ENCODE measurements at regions not wholly inside any gene's neighbourhood (a gene's known extent, or its start where the extent isn't known, plus 50 kb on each side); places are given as distances from the start of the nearest gene placed in this dataset.
"Not testable (repeated sequence)": the region's sequence is repeated elsewhere in the genome, so short reads cannot be mapped to it uniquely, and the experiment has no call there.

DNA sequence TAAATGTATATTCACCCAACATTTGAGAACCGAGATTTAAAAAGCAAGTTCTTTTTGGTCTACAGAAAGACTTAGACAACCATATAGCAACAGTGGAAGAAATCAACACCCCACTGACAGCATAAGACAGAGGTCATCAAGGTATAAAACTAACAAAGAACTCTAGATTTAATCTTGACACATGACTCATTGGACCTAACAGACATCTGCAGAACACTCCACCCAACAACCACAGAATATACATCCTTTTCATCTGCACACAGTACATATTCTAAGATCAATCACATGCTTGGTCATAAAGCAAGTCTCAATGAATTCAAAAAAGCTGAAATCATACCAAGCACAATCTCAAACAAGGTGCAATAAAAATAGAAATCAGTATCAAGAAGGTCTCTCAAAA is 65.8 kb downstream of the SPIN4 start:
- FAIRE-seq, result no peak

DNA sequence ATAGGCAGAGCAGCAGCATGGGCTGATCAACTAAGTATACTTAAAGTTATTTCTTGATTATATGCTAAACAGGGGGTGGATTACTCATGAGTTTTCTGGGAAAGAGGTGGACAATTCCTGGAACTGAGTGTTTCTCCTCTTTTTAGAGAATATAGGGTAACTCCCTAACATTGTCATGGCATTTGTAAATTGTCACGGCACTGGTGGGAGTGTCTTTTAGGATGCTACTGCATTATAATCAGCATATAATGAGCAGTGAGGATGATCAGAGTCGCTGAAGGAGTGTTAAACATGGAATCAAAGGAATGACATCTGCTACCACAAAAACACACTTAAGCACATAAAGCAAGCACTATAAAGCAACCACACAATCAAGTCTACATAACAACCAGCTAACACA is 66.5 kb downstream of the SPIN4 start:
- no peak for FAIRE-seq

DNA sequence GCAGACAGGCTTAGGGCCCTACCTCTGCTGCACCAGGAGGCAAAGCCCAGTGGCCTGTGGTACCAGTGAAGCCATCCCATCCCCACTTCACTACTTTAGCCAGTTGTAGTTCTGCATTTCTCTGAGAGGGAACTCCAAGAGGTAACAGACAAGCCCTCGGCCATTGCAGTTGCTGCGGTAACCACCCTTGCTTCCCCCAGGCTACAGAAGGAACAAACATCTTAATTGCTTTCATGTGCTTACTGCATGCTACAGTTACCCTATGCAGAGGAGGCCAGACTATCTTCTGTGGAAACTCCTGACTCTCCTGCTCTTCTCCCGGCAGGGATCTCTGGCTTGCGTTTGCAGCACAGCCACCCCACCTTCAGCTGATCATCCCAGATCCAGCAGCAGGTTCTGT is 67.8 kb downstream of the SPIN4 start:
- FAIRE-seq, result no peak

DNA sequence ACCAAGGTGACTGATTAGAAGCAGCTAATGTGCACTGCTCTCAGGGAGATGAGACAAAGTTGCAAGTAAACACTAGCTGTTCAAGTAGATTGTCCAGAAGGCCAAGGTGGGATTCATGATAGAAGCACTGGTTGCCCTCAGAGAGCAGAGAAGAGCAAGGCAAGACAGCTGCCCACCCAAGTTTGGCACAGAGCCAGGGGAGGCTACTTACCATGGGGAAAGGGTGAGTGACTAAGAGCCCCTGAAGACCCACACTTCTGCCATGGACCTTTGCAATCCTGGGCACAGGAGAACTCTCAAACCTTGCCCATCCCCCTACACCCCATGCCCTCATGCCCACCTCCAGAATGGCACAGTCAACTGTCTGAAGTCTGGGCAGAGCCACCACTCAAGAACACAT is 68.3 kb downstream of the SPIN4 start:
- FAIRE-seq, result no peak

DNA sequence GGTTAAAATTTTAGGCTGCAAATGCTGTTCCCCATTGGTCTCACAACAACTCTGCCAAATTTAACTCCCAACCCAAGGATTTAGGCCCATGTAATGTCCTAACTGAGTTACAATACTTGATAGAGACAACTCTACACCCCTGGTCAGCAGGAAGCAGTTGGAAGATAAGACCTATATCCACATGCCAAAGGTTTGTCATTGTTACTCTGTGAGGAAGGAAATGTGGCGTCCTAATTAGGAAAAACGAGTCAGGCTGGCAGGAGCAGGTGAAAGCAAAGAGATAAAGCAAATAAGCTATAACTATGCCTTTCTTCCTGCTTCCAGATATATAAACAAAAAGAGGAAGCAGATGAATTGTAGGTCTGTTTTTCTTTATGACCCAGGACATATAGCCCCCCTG is 69.1 kb downstream of the SPIN4 start:
- FAIRE-seq, result no peak

DNA sequence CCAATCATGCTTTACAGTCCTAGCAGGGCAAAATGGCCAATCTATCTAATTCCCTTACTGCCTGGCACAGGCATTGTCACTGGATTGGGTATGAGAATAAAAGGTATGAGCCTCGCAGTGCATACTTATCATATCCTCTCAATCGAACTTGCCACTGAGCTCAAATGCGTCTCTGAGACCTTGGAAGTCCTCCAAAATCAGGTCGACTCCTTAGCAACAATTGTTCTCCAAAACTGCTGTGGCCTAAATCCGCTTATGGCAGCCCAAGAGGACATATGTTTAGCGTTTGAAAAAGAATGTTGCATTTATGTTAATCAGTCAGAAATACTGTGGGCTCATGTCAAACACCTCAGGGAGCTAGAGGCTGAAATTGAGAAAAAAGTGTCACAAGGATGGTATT is 69.7 kb downstream of the SPIN4 start:
- no peak for FAIRE-seq

DNA sequence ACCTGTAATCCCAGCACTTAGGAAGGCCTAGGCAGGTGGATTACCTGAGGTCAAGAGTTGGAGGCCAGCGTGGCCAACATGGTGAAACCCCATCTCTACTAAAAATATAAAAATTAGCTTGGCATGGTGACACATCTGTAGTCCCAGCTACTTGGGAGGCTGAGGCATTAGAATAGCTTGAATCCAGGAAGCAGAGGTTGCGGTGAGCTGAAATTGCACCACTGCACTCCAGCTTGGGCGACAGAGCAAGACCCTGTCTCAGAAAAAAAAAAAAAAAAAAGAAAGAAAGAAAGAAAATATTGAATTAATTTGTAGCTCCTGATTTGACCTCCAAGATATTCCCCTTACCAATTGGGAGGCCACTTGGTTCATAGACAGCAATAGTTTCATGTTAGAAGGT is 73.7 kb downstream of the SPIN4 start:
- not testable (repeated sequence) for FAIRE-seq

DNA sequence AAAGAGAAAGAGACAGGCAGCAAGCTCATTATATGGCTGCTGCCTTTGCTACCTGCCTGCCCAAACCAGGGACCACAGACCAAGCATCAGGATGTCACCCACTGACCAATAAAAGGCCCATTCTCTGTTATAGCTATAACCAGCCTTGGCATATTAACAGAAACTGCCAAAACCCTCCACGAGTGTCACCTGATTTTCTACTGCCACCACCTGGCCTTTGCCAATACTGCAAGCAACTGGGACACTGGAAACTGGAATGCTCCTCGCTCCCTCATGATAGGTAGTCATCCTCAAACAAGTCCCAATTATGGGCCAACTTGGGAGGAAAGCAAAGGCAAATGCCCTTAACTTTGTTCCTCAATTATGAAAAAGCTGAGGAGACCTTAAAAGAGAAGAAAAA is 76.0 kb downstream of the SPIN4 start:
- peak; percentile 21 for FAIRE-seq

DNA sequence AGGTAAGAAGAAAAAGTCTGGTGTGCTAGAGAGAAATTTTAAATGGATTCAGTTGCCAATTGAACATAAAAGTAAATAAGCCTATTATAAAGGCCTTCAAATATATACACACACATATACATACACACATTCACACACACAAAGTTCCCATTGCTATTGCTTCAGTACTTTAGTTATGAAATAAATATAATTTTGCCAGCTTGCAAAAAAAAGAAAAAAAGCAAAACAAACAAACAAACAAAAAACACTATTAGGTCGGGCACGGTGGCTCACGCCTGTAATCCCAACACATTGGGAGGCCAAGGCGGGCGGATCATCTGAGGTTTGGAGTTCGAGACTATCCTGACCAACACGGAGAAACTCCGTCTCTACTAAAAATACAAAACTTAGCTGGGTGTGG is 80.3 kb downstream of the SPIN4 start:
- FAIRE-seq, result no peak

DNA sequence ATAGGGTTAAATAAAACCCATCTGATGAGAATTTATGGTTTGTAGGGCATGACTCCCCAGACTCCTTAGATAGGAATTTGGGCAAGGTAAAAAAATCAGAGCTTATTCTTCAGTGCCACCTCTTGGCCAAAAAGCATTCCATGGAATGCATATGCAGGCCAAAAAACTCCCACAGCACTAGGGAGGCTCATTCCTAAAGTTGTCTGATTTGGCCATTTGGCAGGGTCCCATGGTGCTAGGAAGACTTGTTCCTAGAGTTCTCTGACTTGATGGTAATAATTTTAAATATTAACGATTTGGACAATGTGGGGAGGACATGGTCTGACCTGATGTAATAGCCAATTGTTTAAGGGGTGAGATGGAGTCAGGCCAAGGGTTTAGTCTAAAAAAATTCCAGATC is 93.0 kb downstream of the SPIN4 start:
- no peak for FAIRE-seq

DNA sequence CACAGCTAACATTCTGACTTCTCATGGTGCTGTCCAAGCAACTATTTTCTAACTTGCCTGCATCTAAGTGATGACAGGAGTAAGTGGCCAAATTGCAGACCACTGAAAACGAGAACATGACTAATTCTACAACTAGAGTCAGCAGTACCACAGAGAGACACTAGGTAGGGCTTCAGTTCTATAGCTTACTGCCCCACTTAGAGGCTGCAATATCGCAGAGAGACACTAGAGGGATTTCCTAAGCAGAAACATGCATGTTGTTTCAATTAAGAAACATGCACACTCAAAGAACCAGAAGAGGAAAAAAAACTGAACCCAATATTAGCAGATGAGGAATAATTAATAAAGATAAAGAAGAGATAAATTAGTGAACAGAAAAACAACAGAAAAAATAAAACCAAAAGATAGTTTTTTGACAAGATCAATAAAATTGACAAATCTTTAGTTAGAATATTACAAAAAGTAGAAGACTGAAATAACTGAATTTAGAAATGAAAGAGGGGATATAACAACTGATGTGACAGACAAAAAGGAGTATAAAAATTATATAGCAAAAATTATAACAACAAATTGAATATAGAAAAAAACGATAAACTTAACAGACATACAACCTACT is 100.8 kb downstream of the SPIN4 start:
- FAIRE-seq, result peak; percentile 97

DNA sequence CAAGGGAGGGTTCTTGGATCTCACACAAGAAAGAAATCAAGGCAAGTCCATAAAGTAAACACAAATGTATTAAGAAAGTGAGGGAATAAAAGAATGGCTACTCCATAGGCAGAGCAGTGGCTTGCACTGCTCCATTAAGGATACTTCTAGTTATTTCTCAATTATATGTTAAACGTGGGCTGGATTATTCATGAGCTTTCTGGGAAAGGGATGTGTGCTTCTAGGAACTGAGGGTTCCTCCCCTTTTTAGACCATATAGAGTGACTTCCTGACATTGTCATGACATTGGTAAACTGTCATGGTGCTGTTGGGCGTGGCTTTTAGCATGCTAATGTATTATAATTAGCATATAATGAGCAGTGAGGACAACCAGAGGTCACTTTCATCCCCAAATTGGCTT is 108.4 kb downstream of the SPIN4 start:
- not testable (repeated sequence) for FAIRE-seq

DNA sequence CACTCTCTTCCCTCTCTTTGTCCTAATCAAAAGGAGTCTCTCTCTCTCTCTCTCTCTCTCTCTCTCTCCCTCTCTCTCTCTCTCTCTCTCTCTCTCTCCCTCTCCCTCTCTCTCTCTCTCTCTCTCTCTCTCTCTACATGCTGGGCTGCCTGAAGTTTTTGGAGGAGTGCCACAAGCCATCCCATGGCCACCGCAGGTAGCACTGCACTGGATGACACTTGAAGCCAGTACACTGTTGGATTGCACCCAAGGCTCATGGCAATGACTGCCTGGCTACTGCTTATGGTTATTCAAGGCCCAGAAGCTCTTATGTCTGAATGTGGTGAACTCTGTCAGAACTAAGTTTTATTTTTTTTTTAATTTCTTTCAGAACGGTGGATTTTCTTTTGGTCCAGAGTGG is 115.2 kb downstream of the SPIN4 start:
- not testable (repeated sequence) for FAIRE-seq

DNA sequence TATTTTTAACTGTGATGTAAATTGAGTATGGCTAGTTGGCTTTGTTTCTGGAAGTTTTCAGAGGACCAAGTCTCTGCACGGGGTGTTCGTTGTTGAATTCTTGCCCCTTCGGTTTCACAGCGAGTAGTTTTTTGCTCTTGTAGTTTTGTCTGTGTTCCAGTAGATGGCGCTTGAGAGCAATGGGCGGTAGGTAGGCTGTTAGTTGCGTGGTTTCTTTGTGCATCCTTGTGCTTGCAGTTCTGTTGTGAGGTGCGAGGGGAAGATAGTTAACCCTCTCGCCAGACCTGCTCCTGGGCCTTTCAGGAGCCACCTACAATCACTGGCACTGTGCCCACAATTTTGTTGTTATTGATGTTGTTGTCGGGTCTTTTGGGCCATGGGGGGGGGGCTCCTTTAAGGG is 118.1 kb downstream of the SPIN4 start:
- FAIRE-seq, result not testable (repeated sequence)

DNA sequence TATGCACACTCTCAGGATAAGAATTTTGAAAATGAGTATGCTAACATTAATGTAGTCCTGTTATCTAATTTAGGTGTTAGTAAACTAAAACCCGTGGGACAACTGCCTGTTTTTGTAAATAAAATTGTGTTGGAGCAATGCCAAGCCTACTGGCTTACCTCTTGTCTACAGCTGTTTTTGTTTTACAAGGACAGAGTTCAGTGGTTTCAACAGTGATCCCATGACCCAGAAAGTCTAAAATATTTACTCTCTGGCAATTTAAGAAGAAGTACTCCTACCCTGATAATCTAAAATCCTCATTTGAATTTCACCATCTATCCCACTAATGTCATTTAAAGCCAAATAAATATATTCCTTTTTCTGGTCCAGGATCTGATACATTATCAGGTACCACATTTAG is 132.9 kb downstream of the SPIN4 start:
- FAIRE-seq, result peak; percentile 76

DNA sequence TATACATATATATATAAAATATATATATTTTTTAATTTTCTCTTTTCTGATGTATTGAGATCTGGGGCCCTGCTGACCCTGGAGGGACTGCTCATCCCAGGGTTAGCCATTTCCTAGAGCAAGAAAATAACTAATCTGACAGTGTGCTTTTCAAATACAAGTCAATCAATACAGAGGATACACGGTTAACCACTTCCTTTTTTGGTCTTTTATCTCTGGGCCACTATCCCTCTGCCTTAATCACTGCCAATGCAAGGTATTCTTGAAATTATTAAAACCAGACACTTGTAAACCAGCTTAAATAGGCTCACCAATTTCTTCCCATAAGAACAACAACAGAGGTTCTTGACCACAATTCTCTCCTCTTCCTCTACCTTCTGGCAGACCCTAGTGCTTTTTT is 133.6 kb downstream of the SPIN4 start:
- not testable (repeated sequence) for FAIRE-seq

DNA sequence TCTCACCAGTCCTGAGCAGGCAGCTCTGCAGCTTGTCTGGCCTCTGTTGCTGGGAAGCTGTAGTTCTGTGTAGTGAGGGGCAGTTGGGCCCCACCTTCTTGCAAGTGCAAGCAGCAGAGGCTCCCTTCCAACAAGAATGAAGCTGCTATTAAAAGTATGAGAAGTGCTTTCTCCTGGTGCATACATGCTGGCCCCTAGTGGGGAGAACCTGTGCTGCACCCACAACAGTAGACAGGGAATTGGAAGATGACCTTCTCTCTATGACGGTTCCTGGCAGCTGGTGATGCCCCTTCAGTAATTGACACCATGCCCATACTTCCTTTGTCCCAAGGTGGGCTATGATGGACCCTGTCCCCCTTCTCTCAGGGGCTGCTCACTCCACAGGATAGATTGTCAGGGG is 141.5 kb downstream of the SPIN4 start:
- FAIRE-seq, result not testable (repeated sequence)

DNA sequence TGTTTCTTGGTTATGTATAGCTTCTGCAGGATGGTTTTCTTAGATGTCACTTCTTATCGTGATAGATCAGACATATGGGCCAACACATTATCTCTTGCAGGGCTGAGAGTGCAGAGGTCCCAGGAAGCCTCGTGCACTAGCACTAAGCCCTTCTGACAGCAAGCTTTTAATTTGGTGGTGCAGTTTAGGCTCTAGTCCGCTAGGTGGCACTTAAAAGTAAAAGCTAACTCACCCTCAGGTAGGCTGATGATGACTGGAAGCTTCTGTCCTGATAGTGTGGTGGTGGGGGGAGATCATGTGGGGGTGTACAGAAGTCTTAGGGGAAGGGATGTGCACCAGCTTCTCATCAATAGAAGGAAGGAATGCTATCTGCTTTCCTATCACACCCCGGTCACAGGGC is 142.0 kb downstream of the SPIN4 start:
- not testable (repeated sequence) for FAIRE-seq

DNA sequence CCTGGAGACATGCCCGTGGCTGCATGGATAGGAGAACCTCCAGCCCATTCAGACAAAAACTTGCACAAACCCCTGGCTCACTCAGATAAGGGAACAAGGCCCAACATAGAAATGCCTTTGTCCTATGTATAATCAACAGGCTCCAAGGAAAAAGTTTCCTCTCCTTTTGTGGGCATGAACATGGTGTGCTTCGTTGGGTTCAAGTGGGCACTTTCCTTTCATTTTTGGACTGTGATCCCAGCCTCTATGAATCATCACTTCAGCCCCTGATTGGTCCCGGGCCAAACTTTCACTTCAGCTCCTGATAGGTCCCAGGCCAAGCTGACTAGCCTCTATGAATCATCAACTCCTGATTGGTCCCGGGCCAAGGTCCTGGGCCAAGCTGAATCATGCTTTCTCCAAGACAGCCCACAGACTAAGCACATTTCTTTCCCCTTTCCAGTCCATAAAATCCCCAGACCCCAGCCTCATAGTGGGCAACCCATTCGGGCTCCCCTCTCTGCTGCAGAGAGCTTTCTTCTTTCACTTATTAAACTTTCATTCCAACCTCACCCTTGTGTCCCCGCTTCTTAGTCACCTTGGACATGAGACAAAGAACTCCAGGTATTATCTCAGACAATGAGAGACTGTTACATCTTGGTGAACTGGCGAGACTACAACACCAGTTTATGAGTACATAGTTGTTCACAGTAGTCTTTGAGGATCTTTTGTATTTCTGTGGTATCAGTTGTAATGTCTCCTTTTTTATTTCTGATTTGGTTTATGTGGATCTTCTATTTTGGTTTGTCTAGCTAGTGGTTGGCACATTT is 146.7 kb downstream of the SPIN4 start:
- FAIRE-seq, result not testable (repeated sequence)

DNA sequence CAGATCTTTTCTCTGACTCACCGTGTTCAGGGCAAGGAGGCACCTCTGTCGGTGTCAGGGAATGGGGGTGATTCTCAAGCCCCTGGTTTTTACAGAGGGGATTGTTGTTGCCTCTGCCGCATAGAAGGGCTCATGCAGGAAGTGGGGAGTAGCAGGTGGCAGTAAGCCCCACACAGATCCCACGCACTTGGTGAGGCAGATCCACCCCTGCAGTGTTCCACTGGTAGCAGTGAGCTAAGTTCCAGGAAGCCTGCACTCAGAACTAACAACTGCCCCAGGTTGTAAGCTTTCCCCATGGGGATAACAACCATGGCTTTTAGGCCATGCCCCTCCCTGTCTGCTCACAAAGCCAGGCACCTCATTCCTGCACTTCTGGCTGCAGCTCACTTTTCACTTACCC is 149.1 kb downstream of the SPIN4 start:
- not testable (repeated sequence) for FAIRE-seq

DNA sequence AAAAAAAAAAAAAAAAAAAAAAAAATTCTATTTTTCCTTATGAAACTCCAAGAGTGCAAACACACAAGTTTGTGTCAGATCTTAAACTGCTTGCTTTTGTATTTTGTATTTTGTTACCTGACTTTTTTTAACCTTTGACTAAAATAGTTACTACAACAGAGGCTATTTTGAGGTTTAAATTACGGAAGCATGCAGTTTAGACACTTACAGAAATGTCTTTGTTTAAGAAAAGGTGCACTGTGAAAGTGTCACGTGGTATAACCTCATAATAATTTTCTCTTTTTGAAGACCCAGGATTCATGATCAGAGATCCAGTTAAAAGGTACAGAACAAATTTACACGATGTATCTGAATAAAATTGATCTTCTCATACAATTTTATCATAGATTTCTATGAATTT is 152.4 kb downstream of the SPIN4 start:
- not testable (repeated sequence) for FAIRE-seq

DNA sequence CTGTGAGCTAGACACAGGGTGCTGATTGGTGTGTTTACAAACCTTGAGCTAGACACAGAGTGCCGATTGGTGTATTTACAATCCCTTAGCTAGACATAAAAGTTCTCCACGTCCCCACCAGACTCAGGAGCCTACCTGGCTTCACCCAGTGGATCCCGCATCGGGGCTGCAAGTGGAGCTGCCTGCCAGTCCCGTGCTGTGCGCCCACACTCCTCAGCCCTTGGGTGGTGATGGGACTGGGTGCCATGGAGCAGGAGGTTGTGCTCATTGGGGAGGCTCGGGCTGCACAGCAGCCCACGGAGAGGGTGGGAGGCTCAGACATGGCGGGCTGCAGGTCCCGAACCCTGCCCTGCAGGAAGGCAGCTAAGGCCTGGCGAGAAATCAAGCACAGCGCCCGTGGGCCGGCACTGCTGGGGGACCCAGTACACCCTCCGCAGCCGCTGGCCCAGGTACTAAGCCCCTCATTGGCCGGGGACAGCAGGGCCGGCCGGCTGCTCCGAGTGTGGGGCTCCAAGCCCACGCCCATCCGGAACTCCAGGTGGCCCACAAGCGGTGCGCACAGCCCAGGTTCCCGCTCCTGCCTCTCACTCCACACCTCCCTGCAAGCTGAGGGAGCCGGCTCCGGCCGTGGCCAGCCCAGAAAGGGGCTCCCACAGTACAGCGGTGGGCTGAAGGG is 158.6 kb downstream of the SPIN4 start:
- not testable (repeated sequence) for FAIRE-seq

DNA sequence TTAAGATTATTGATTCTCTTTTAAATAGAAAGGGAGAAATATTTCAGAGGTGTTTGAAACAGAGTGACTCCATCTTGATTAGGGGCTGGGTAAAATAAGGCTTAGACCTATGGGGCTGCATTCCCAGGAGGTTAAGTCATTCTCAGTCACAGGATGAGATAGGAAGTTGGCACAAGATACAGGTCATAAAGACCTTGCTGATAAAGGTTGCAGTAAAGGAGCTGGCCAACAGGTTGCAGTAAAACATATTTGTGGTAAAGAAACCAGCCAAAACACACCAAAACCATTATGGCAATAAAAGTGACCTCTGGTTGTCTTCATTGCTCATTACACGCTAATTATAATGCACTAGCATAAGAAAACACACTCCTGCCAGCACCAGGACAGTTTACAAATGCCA is 165.0 kb downstream of the SPIN4 start:
- FAIRE-seq, result no peak

DNA sequence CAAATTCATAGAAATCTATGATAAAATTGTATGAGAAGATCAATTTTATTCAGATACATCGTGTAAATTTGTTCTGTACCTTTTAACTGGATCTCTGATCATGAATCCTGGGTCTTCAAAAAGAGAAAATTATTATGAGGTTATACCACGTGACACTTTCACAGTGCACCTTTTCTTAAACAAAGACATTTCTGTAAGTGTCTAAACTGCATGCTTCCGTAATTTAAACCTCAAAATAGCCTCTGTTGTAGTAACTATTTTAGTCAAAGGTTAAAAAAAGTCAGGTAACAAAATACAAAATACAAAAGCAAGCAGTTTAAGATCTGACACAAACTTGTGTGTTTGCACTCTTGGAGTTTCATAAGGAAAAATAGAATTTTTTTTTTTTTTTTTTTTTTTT is 171.3 kb downstream of the SPIN4 start:
- not testable (repeated sequence) for FAIRE-seq
